A673 (cell line): ENCODE measurements at regions not wholly inside any gene's neighbourhood (a gene's known extent, or its start where the extent isn't known, plus 50 kb on each side); places are given as distances from the start of the nearest gene placed in this dataset.

ENCODE experiments used
- BruUV-seq: library from RNA; stranded (reverse); fragments of 400-500 nt; replicated peaks from 2 replicates; lab custom pipeline; 2021; lab: Mats Ljungman, UMichigan
- CTCF ChIA-PET: fragments of 300-600 bp; sonication (Branson Sonifier 250); formaldehyde crosslinking; loops from one replicate; lab custom pipeline; 2022; ENCODE audit warnings: antibody characterized with exemption; lab: Charles Lee
- POLR2A ChIA-PET: fragments of 300-600 bp; sonication (Branson Sonifier 250); formaldehyde crosslinking; loops from one replicate; lab custom pipeline; 2022; ENCODE audit warnings: antibody characterized with exemption; ENCODE audit not compliant: low non-redundant PET; lab: Charles Lee
- DNase-seq: peaks from one replicate; pipeline ENCODE4 v3.0.0-alpha.2; 2015; ENCODE audit warnings: low spot score
- H3K27ac ChIP-seq: fragments of 200-600 bp; sonication (generic); 2 replicates; pipeline ENCODE4 v1.5.1; 2016; ENCODE audit warnings: mixed run types, low read depth, mild to moderate bottlenecking, mixed read lengths, antibody characterized with exemption, low read length; ENCODE audit not compliant: poor library complexity, severe bottlenecking
- H3K27me3 ChIP-seq: fragments of 200-600 bp; sonication (generic); replicated peaks from 2 replicates; pipeline ENCODE4 v1.6.1; 2017; ENCODE audit warnings: mixed run types, low read depth, mild to moderate bottlenecking, mixed read lengths, antibody characterized with exemption, low read length; ENCODE audit not compliant: insufficient read depth, poor library complexity
- H3K36me3 ChIP-seq: fragments of 200-600 bp; sonication (generic); 2 replicates; pipeline ENCODE4 v1.6.1; 2016; ENCODE audit warnings: mixed run types, mild to moderate bottlenecking, mixed read lengths, antibody characterized with exemption, low read length; ENCODE audit not compliant: insufficient read depth, poor library complexity, severe bottlenecking
- H3K4me1 ChIP-seq: fragments of 200-600 bp; sonication (generic); 2 replicates; pipeline ENCODE4 v1.6.1; 2017; ENCODE audit warnings: mixed run types, mild to moderate bottlenecking, mixed read lengths, antibody characterized with exemption, low read length; ENCODE audit not compliant: insufficient read depth, poor library complexity, severe bottlenecking
- H3K4me3 ChIP-seq: fragments of 200-600 bp; sonication (generic); 2 replicates; pipeline ENCODE4 v1.5.1; 2016; ENCODE audit warnings: low read depth, mixed run types, mild to moderate bottlenecking, mixed read lengths, low read length; ENCODE audit not compliant: poor library complexity, severe bottlenecking
- H3K9me3 ChIP-seq: fragments of 200-600 bp; sonication (generic); 2 replicates; pipeline ENCODE4 v1.6.1; 2016; ENCODE audit warnings: mixed run types, low read depth, mild to moderate bottlenecking, mixed read lengths, antibody characterized with exemption, low read length; ENCODE audit not compliant: poor library complexity, severe bottlenecking
- EZH2 ChIP-seq: fragments of 200-600 bp; sonication (generic); IDR thresholded peaks from 2 replicates; pipeline ENCODE4 v1.6.1; 2017; ENCODE audit warnings: borderline replicate concordance, low read depth, mild to moderate bottlenecking, mixed read lengths, antibody characterized with exemption, low read length; ENCODE audit not compliant: poor library complexity, severe bottlenecking
- intact Hi-C: fragments of 100-400 bp; cut with micrococcal nuclease; formaldehyde crosslinking; loops from one replicate; pipeline ENCODE4 v1.10.0; 2022; ENCODE audit not compliant: unreplicated experiment
- TF ChIP-seq, protein P1 (sequence below): fragments of 300-800, 200-600 bp; sonication (generic); conservative IDR thresholded peaks from 2 replicates; pipeline ENCODE4 v1.5.1; 2017; ENCODE audit warnings: low read depth, mild to moderate bottlenecking, antibody characterized with exemption, low read length, moderate library complexity, mixed read lengths

DNA sequence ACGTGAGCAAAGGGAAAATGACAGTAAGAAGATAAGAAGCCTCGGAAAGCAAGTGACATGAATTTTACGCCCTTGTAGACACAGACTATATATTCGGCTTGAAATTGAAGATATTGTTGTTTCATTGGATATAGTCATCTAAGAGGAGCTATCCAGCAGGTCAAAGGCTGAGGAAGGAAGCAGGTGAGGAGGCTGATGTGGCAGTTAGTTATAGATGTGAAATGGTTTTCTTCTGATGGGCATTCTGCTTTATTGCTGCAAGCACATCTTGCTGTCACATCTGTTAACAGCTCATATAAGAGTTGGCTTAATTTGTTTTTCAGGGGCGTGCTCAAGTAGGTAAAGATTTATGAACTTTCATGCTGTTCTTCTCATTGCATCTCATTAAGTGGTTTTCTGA is 146.1 kb downstream of the KLF5 start:
- no peaks in the 10 kb centered on the region for H3K9me3 ChIP-seq
- H3K4me3 ChIP-seq: no peak overlapping the region
- no peaks in the 10 kb centered on the region for H3K4me1 ChIP-seq
- H3K27me3 ChIP-seq: no peaks in the 10 kb centered on the region
- H3K36me3 ChIP-seq: no peaks in the 10 kb centered on the region
- POLR2A ChIA-PET: no interaction called here
- CTCF ChIA-PET: no interaction called here
- no peak overlapping the region for H3K27ac ChIP-seq
- no TSS peak for BruUV-seq
- TF ChIP-seq, protein P1, sequence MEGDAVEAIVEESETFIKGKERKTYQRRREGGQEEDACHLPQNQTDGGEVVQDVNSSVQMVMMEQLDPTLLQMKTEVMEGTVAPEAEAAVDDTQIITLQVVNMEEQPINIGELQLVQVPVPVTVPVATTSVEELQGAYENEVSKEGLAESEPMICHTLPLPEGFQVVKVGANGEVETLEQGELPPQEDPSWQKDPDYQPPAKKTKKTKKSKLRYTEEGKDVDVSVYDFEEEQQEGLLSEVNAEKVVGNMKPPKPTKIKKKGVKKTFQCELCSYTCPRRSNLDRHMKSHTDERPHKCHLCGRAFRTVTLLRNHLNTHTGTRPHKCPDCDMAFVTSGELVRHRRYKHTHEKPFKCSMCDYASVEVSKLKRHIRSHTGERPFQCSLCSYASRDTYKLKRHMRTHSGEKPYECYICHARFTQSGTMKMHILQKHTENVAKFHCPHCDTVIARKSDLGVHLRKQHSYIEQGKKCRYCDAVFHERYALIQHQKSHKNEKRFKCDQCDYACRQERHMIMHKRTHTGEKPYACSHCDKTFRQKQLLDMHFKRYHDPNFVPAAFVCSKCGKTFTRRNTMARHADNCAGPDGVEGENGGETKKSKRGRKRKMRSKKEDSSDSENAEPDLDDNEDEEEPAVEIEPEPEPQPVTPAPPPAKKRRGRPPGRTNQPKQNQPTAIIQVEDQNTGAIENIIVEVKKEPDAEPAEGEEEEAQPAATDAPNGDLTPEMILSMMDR: no peak
- no peak for TF ChIP-seq EZH2
- no peak for DNase-seq
- intact Hi-C loops: no loop called here

DNA sequence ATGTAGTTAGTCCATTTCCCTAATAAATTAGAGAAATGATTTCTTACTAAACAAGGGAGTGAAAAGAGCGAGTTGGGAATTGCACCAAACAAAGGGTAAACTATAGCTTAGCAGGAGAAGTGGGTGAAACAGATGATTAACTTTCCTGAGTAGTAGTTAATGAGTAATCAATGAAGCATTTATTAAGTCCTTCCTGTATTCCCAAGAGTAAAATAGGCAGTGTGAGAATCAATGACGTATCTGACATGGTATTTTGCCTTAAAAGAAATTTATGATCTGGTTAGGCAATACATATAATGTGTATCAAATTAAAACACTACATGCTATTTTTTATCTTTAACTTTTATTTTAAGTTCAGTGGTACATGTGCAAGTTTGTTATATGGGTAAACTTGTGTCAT is 142.8 kb downstream of the KLF5 start:
- Histone ChIP-seq H3K36me3 (no peaks in the 10 kb centered on the region), H3K9me3 (no peaks in the 10 kb centered on the region), H3K4me3 (no peak overlapping the region), H3K4me1 (no peaks in the 10 kb centered on the region), H3K27me3 (no peaks in the 10 kb centered on the region), H3K27ac (no peak overlapping the region)
- TF ChIP-seq EZH2: no peak
- TF ChIP-seq, protein P1: no peak
- DNase-seq: no peak
- ChIA-PET CTCF (no interaction called here), POLR2A (no interaction called here)
- intact Hi-C loops: no loop called here
- BruUV-seq: no TSS peak

DNA sequence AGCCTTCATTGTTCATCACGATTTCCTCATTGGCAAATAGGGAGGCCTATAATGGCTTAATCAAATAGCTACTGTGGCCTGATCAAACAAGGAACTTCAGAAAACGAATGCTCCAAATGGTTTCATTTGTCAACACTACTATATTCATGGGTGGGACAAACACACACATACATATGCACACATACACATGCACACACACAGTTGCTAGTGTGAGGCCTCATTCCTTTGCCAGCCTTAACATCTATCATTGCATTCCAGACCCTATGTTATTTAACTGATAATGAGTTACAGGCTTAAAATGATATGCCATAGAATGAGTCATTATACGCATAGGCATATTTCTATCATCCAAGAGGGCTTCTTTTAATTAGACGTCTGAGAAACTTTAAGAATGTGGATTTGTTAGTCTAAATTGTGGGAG is 140.2 kb downstream of the KLF5 start:
- H3K27me3 ChIP-seq: no peaks in the 10 kb centered on the region
- no peak for DNase-seq
- TF ChIP-seq, protein P1: no peak
- no peak for TF ChIP-seq EZH2
- BruUV-seq: no TSS peak
- no peaks in the 10 kb centered on the region for H3K9me3 ChIP-seq
- H3K27ac ChIP-seq: no peak overlapping the region
- no peaks in the 10 kb centered on the region for H3K4me1 ChIP-seq
- H3K4me3 ChIP-seq: no peak overlapping the region
- H3K36me3 ChIP-seq: no peaks in the 10 kb centered on the region
- ChIA-PET CTCF (no interaction called here), POLR2A (no interaction called here)
- intact Hi-C loops: no loop called here
